Colonic mucosa (tissue), 4 donors: ENCODE measurements at regions not wholly inside any gene's neighbourhood (a gene's known extent, or its start where the extent isn't known, plus 50 kb on each side); places are given as distances from the start of the nearest gene placed in this dataset.

Experiments
- DNase-seq: peaks from one replicate; pipeline ENCODE4 v3.0.0-alpha.2; 2020
- H3K27ac ChIP-seq: fragments of 200-600 bp; one replicate; pipeline ENCODE4 v1.8.0; 2021
- H3K27me3 ChIP-seq: fragments of 200-600 bp; one replicate; pipeline ENCODE4 v1.8.0; 2021
- H3K36me3 ChIP-seq: fragments of 200-600 bp; one replicate; pipeline ENCODE4 v1.8.0; 2021
- H3K4me1 ChIP-seq: fragments of 200-600 bp; one replicate; pipeline ENCODE4 v1.8.0; 2021; ENCODE audit warnings: mild to moderate bottlenecking
- H3K4me3 ChIP-seq: fragments of 200-600 bp; one replicate; pipeline ENCODE4 v1.8.0; 2021
- H3K9ac ChIP-seq, 2 donors: one replicate each; pipeline ENCODE4 v1.7.0; 2013; ENCODE audit warnings: control low read depth in 2 of 2, low read depth in 2 of 2, low read length in 2 of 2
- H3K9me3 ChIP-seq: fragments of 200-600 bp; one replicate; pipeline ENCODE4 v1.8.0; 2021
- CTCF ChIP-seq: fragments of 200-600 bp; IDR thresholded peaks from one replicate; pipeline ENCODE4 v1.8.0; 2022; ENCODE audit warnings: antibody characterized with exemption, mild to moderate bottlenecking
- intact Hi-C: fragments of 100-400 bp; cut with DNase I; formaldehyde crosslinking; loops from one replicate; pipeline ENCODE4 v1.14.1; 2022
- donor health status: healthy.
- donor health status: DM: no; HTN: no; CAD: no.
- donor health status: DM: no; HTN: no; CAD: no.

DNA sequence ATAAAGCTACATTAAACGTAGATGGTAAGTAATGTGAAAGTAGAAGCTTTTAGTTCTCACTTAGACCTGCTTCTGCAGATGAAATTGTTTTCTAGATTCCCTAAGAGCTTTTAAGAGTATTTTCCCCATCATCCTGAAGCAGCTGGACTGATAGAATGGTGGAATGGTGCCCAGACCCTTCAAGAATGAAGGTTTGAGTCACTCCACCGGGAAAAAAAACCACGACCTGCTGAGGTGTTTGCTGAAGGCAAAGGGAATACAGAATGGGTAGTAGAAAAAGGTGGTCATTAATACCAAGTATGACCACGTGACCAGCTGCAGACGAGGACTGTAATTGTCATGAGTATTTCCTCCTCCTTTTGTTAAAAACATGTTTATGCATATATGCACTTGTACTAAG lies 79.2 kb upstream of the PTPRZ1 start:
- TF ChIP-seq CTCF, result no peak
- no peaks in the 10 kb centered on the region for H3K36me3 ChIP-seq
- H3K4me3 ChIP-seq, result no peak overlapping the region
- no peaks in the 10 kb centered on the region for H3K27me3 ChIP-seq
- H3K4me1 ChIP-seq, result no peaks in the 10 kb centered on the region
- H3K9me3 ChIP-seq, result no peaks in the 10 kb centered on the region
- H3K9ac ChIP-seq, result no peak overlapping the region
- intact Hi-C loops, result no loop called here
- H3K27ac ChIP-seq, result no peak overlapping the region
- no peak for DNase-seq

DNA sequence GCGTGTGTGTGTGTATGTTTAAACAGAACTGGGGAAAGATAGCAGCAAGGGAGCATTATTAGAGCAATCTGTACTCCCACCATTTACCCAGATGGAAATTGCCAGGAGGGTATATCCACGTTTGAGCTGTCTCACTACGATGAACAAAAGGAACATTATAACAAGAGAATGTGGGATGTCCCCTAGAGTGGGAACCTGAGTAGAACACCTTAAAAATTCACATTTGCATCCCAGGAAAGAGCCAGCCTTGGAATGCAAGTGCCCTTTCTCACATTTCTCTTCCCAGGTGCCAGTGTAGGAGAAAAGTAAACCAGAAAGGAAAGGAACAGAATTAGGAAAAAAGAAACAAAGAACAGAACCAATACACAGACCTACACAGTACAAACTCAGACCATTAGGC lies 95.3 kb upstream of the PTPRZ1 start:
- no peaks in the 10 kb centered on the region for H3K36me3 ChIP-seq
- intact Hi-C loops, result no loop called here
- no peak overlapping the region for H3K4me3 ChIP-seq
- no peak for TF ChIP-seq CTCF
- H3K9ac ChIP-seq, result no peak overlapping the region
- no peak overlapping the region for H3K27ac ChIP-seq
- H3K27me3 ChIP-seq, result no peaks in the 10 kb centered on the region
- H3K9me3 ChIP-seq, result no peaks in the 10 kb centered on the region
- DNase-seq, result no peak
- H3K4me1 ChIP-seq, result no peaks in the 10 kb centered on the region

DNA sequence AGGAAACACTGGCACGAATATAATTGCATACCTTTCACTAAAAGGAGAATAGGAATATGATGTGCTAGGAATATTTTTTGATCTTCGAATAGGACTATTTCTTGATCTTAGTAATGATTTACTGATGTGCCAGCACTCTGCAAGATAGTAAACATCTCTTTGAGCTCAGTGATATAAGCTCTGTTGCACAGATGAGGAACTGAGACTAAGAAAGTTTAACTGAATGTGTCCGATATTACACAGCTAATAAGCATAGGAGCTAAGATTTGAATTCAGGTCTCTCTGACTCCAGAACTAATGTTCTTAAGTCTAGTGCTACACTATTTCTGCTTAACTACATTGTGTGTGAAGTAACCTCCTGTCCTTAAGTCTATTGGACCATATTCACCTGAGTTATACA lies 98.4 kb upstream of the PTPRZ1 start:
- TF ChIP-seq CTCF, result no peak
- H3K9me3 ChIP-seq, result no peaks in the 10 kb centered on the region
- H3K27ac ChIP-seq, result no peak overlapping the region
- H3K9ac ChIP-seq, result no peak overlapping the region
- DNase-seq, result no peak
- H3K4me3 ChIP-seq, result no peak overlapping the region
- no peaks in the 10 kb centered on the region for H3K27me3 ChIP-seq
- H3K4me1 ChIP-seq, result no peaks in the 10 kb centered on the region
- intact Hi-C loops, result no loop called here
- no peaks in the 10 kb centered on the region for H3K36me3 ChIP-seq

DNA sequence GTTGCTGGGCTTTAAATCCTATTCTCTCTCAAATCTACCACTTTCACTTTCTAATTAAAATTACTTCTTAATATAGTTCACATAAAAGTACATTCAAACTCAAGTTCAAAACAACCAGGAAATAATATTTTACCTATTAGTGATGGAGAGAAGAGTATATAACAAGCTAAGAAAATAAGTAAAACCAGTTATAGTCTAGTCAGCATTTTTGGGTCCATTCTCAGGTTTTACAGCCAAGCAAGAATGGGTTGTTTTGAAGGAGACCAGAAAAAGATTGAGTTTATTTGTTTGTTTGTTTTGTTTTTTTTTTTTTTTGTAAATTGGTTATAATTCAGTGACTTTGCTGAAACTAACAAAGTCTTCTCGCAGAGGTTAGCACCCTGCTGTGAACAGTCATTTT lies 106.3 kb upstream of the PTPRZ1 start:
- H3K36me3 ChIP-seq, result no peaks in the 10 kb centered on the region
- H3K4me3 ChIP-seq, result no peak overlapping the region
- intact Hi-C loops, result no loop called here
- H3K4me1 ChIP-seq, result no peaks in the 10 kb centered on the region
- no peak overlapping the region for H3K27ac ChIP-seq
- no peak for TF ChIP-seq CTCF
- H3K27me3 ChIP-seq, result no peaks in the 10 kb centered on the region
- H3K9ac ChIP-seq, result no peak overlapping the region
- no peak for DNase-seq
- H3K9me3 ChIP-seq, result no peaks in the 10 kb centered on the region

DNA sequence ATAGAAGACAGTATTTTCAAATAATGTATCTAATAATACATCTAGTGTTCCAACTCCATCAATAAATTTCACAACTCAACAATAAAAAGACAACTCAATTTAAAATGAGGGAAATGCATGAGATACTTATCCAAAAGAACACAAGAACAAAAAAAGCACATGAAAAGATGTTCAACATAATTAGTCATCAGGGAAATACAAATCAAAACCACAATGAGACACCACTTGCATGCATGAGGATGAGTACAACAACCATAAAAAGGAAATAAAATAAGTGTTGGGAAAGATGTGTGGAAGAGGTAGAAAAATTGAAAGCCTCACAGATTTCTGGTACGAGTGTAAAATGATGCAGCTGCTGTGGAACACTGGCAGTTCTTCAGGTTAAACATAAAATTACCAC lies 111.6 kb upstream of the PTPRZ1 start:
- H3K36me3 ChIP-seq, result no peaks in the 10 kb centered on the region
- no peak overlapping the region for H3K27ac ChIP-seq
- no peak overlapping the region for H3K9ac ChIP-seq
- no peak for DNase-seq
- H3K27me3 ChIP-seq, result no peaks in the 10 kb centered on the region
- H3K9me3 ChIP-seq, result no peaks in the 10 kb centered on the region
- TF ChIP-seq CTCF, result no peak
- intact Hi-C loops, result no loop called here
- no peak overlapping the region for H3K4me3 ChIP-seq
- no peaks in the 10 kb centered on the region for H3K4me1 ChIP-seq
